GM21825 (cell line): ENCODE measurements at regions not wholly inside any gene's neighbourhood (a gene's known extent, or its start where the extent isn't known, plus 50 kb on each side); places are given as distances from the start of the nearest gene placed in this dataset.
"Not testable (repeated sequence)": the region's sequence is repeated elsewhere in the genome, so short reads cannot be mapped to it uniquely, and the experiment has no call there.

Experiments
- ATAC-seq: cut with Tn5 transposase; IDR thresholded peaks from one replicate; pipeline ENCODE4 v1.9.1; 2021; ENCODE audit warnings: mild to moderate bottlenecking, moderate library complexity; ENCODE audit not compliant: unreplicated experiment

DNA sequence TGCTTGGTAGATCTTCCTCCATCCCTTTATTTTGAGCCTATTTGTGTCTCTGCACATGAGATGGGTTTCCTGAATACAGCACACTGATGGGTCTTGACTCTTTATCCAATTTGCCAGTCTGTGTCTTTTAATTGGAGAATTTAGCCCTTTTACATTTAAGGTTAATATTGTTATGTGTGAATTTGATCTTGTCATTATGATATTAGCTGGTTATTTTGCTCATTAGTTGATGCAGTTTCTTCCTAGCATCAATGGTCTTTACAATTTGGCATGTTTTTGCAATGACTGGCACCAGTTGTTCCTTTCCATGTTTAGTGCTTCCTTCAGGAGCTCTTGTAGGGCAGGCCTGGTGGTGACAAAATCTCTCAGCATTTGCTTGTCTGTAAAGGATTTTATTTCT lies 72.4 kb downstream of the HNRNPD start:
- not testable (repeated sequence) for ATAC-seq

DNA sequence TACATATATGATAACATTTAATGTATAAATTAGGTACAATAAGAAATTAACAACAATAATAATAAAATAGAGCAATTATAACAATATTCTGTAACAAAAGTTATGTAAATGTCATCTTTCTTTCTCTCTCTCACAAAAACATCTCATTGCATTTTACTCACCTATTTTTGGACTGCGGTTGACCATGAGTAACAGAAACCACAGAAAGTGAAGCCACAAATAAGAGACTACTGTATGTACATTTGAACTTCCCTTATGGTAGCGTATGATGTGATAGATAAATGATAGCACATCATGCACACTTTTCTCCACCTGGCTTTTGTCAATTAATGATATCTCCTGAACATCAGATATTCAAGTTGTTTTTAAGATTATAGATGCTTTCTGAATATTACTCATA lies 80.5 kb downstream of the HNRNPD start:
- peak; percentile 100 for ATAC-seq

DNA sequence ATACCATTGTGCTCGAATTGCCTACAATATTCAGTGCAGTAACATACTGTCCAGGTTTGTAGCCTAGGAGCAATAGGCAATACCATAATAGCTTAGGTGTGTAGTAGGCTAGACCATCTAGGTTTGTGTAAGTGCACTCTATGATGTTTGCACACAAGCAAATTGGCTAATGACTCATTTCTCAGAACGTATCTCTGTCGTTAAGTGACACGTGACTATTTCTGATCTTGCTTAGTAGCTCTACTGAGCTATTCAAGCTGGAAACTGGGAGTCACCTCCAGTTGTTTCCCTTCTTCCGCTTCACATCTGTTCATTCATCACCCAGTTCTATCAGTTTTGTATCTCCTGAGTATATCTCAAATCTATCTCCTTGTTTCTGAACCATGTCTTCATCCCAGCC lies 86.1 kb downstream of the HNRNPD start:
- ATAC-seq, result no peak

DNA sequence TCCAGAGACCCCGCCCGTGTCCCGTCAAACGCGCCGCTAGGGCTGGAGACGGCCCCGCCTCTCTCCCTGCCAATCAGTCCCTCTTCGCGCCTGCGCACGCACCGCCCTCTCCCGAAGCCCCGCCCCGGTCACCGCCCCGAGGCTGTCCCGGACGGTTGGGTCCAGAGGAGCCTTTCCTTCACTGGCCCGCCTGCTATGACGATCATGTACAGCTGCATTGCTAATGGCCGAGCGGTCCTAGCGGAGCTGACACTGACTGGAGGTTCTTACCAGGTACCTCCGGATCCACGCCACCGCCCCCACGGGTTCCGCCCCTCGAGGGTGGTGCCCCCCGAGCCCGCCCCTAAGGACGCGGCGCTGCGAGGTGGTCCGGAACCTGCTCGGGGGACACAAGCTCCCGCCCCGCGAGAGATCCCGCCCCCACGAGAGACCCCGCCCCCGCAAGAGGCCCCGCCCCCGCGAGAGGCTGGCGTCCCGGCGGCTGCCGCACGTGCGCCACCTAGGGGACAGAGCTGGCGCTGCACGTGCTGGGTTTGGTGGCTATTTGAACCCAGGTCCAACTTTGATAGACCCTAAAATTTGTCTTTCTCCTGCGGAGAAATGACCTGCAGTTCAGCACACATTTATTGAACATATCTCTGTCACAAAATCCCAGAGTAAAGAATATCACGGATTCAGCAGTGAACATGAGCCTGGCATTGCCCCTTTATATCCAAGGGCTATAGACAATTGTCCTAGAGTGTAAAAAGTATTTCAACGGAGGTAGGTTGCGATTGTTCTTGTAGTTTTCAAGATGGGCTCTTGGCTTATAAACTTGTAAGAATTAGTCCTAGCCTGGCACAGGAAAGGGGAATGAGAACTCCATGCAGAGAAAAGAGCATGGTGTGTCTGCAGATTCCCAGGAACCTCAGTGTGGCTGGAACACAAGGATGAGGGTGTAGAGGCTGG lies 88.7 kb downstream of the HNRNPD start:
- ATAC-seq, result peak; percentile 100

DNA sequence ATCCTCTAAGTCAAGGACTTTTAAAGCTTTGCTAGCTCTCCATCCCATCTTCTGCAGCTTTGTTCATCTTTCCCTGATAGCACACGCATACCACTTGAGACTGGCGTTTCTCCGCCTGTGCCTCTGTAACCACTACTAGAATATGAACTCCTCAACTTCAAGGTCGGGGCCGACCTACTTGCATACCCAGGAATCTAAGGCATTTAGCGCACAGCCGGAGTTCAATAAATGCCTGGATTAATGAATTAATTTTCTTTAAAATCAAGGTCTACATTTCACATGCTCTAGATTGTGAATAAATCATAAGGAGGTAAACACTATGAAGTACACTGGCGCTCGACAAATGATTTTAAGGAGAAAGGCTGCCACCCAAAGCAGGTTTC lies 89.3 kb downstream of the HNRNPD start:
- no peak for ATAC-seq

DNA sequence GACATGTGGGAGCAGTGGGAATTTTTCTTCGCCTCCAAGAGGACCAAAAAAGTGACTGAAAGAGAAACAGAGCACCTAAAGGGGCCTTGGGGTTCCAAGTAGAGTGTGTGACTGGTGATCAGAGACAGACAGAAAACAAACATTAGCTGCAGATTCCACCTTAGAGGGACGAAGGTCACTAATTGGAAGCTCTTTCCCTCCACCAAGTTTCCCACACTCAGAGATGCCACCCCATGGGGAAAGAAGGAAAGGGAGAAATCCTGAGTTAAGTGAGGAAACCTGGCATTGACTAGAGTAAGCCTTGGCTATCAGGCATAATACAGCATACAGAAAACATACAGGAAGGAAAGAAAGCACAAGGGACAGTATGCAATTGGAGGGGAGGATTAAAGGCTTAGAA lies 90.9 kb downstream of the HNRNPD start:
- ATAC-seq, result no peak

DNA sequence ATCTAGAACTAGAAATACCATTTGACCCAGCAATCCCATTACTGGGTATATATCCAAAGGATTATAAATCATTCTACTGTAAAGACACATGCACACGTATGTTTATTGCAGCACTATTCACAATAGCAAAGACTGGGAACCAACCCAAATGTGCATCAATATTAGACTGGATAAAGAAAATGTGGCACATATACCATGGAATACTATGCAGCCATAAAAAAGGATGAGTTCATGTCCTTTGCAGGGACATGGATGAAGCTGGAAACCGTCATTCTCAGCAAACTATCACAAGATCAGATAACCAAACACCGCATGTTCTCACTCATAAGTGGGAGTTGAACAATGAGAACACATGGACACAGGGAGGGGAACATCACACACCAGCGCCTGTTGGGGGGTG lies 94.2 kb downstream of the HNRNPD start:
- ATAC-seq, result not testable (repeated sequence)

DNA sequence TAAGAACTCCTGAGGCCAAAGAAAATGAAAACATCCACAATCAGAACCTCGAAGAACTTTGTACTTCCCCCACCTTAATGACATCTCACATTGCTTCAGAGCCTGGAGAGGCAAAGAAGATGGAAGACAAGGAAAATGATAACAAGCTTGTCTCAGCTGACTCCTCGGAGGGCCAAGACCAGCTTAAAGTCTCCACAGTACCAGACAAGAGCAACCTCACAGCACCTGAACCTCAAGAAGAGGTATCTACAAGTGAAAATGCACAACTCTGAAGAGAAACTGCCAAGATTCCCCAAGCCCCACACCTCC lies 97.5 kb downstream of the HNRNPD start:
- ATAC-seq, result no peak

DNA sequence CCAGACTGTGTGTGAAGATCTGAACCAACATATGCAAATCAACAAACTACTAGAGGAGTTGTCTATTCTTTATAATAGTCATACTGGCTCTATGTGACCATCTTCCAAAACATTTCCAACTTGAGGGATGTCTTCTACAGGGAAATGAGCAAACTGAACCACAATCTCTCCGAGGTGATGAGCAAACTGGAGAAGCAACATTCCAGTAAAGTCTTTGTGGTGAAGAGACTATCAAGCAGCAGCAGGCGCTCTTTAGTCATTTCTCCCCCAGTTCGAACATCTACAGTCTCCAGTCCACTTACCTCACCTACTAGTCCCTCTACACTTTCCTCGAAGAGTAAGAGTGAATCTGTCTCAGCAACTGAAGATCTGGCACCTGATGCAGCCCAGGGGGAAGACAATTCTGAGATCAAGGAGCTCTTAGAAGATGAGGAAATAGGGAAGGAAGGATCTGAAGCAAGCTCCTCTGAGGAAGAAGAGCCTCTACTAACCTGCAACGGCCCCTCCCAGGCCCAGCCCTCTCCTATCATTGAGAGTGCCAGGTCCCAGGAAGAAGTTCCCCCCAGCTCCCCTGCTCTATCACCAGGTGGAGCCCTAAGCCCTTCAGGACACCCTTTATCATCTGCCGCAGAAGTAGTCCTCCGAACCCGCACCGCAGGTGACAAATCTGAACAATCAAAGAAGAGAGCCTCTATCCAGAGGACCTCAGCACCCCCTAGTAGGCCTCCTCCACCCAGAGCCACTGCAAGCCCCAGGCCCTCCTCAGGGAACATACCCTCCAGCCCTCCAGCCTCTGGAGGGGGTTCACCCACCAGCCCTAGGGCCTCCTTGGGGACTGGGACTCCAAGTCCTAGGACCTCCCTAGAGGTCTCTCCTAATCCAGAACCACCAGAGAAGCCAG lies 98.1 kb downstream of the HNRNPD start:
- no peak for ATAC-seq

DNA sequence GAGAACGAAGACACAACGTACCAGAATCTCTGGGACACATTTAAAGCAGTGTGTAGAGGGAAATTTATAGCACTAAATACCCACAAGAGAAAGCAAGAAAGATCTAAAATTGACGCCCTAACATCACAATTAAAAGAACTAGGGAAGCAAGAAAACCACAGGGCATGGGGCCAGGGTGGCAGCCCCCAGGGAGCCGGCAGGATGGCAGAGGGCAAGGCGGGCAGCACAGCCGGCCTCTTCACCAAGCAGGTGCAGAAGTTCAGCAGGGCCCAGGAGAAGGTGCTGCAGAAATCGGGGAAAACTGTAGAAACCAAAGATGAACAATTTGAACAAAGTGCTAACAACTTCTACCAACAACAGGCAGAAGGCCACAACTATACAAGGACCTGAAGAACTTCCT lies 99.1 kb downstream of the HNRNPD start:
- ATAC-seq, result not testable (repeated sequence)

DNA sequence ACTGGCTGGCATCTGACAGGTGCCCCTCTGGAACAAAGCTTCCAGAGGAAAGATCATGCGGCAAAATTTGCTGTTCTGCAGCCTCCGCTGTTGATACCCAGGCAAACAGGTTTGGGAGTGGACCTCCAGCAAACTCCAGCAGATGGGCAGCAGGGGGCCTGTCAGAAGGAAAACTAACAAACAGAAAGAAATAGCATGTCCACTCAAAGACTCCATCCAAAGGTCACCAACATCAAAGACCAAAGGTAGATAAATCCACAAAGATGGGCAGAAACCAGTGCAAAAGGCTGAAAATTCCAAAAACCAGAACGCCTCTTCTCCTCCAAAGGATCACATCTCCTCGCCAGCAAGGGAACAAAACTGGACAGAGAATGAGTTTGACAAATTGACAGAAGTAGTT lies 101.3 kb downstream of the HNRNPD start:
- not testable (repeated sequence) for ATAC-seq

DNA sequence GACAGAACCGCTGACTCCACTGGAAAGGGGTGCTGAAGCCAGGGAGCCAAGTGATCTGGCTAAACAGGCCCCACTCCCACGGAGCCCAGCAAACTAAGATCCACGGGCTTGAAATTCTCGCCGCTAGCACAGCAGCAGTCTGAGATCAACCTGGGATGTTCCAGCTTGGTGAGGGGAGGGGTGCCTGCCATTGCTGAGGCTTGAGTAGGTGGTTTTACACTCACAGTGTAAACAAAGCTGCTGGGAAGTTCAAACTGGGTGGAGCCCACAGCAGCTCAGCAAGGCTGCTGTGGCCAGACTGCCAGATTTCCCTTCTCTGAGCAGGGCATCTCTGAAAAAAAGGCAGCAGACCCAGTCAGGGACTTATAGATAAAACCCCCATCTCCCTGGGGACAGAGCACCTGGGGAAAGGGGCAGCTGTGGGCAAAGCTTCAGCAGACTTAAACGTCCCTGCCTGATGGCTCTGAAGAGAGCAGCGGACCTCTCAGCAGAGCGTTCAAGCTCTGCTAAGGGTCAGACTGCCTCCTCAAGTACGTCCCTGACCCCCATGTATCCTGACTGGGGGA lies 101.8 kb downstream of the HNRNPD start:
- not testable (repeated sequence) for ATAC-seq

DNA sequence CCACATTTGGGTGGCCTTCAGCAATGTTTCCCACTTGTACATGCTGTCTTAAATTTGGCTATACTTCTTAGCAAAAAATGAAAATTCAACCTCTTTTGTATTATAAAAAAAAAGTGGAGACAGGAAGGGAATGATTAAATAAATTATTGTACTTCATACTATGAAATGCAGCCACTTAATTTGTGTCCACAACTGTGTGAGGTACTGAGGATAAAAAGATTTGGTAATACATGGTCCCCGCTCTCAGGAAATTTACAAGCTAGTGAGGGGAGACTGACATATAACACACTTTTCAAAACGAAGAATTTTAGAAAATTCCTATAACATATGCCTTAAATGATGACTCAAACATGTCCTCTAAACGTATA lies 105.0 kb downstream of the HNRNPD start:
- no peak for ATAC-seq

DNA sequence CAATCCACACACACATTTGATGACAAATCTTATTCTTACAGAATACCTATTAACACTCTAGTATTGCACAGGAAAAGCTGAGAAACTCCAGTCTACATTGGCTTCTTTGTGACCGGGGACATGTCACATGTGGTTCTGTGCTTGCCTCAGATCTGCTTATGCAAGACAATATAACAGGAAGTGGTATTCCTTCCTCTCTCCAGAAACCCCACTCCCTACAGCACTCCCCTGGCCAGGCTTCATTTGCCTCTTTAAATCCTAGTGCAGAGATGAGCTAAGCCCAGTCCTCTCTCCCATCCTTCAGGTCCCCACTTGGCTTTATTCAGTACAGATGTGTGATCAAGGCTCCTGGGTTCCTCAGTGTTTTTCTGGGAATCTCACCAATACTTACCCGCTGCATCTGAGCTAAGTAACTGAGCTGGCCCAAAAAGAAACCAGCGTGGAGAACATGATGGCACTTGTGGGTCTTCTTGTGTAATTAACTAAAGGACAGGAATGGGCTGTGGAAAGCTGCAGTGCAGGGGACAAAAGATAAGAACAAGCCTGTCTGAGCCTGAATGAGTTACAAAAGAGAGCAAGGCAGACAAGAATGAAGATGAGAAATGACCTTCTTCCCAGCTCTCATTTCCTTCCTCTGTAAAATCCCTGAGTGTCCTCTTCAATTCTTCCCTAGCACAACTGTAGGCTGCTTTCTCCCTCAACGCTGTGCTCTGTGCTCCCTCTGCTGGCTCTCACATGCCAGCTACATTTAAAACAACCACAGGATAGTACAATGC lies 105.6 kb downstream of the HNRNPD start:
- peak; percentile 72 for ATAC-seq

DNA sequence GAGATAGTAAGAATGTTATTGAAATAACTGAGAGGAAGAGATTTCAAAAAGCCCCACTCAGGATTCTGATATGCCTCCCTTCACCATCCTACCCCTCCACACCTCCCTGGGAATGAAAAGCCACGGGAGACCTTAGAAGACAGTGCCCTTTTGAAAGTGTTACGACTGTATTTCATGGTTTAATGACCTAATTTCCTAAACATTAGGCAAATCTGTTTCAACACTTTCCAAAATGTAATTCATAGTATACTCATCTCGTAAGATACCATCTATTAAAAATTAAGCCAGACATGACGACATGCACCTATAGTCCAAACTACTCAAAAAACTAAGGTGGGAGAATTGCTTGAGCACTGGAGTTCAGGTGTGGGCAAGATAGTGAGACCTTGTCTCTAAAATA lies 106.3 kb downstream of the HNRNPD start:
- ATAC-seq, result no peak

DNA sequence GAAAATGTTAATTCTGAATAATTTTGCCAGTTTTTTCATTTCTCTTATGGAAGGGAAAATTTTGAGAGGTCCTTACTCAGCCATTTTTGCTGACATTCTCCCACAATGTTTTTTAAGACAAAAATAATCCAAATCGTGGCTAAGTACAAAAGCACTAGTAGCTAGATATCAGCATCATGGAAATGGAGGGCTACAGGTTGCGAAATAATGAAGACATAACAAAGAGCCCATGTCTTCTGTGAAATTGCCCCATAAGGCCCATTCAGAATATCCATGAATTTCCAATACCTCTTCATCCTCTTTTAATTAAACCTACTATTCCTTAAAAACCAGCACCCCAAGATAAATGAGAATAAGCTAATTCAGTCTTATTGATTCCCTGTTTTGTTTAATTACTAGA lies 107.4 kb downstream of the HNRNPD start:
- ATAC-seq, result no peak

DNA sequence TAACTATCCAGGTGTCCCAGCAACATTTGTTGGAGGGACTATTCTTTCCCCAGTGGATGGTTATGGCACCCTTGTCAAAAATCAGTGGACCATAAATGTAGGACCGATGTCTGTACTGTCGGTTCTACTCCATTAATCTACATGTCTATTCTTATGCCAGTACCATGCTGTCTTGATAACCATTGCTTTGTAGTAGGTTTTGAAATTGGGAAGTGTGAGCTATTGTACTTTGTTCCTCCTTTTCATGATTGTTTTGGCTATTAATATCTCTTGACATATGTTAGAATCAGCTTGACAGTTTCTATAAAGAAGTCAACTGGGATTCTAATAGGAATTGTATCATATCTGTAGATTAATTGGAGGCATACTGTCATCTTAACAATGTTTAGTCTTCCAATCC lies 112.7 kb downstream of the HNRNPD start:
- ATAC-seq, result no peak

DNA sequence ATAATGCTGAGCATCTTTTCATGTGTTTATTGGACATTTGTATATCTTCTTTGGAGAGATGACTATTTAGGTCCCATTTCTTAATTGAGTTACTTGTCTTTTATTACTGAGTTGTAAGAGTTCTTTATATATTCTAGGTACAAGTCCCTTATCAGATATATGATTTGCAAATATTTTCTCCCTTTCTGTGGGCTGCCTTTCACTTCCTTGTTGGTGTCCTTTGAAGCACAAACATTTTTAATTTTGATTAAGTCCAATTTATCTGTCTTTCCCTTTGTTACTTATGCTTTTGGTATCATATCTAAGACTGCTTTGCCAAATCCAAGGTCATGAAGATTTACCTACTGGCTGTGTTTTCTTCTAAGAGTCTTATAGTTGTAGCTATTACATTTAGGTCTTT lies 113.2 kb downstream of the HNRNPD start:
- ATAC-seq, result no peak

DNA sequence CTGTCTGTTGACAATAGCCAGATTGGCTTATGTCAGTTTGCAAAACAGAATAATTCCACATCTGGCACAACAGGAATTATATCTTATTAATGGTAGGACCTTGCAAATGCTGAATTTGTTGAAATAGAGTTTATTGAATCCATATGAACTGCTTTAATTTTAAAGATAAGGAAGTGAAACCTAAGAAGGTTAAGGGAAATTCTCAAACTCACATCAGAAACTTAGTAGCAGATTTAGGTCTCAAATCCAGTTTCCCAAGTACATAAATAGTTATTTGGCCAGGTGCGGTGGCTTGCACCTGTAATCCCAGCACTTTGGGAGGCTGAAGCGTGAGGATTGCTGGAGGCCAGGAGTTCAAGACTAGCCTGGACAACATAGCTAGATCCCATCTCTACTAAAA lies 117.1 kb downstream of the HNRNPD start:
- no peak for ATAC-seq

DNA sequence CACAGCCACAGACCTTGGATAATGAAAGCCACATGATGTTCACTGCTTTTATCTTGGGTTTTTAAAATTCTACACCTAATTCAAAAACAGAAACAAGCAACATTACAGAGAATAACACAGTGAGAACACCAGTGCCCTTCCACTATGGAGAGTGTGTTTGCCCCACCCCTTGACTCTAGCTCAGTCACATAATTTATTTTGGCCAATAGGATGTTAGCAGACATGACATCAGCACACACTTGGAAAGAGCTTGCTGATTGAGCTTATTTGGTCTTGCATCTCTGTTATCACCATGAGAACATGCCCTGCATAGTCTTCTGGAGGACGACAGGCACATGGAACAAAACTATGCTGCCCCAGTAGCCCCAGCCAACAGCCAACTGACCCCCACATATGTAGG lies 118.1 kb downstream of the HNRNPD start:
- ATAC-seq, result no peak
